T-cell (primary cell): ENCODE measurements at regions not wholly inside any gene's neighbourhood (a gene's known extent, or its start where the extent isn't known, plus 50 kb on each side); places are given as distances from the start of the nearest gene placed in this dataset.

ENCODE experiments used
- ATAC-seq, 4 experiments: fragments of 200-7000 bp in 3 of 4; fragments of 150-1000 bp in 1 of 4; cut with Tn5 transposase; replicated peaks in 1 of 4; 1 replicate in 3 of 4; 2 replicates in 1 of 4; pipeline ENCODE4 v1.10.0; 2021; ENCODE audit warnings: moderate library complexity in 3 of 4, mild to moderate bottlenecking in 2 of 4, moderate number of reproducible peaks in 1 of 4
- CTCF ChIA-PET, 2 donors: fragments of 300-600 bp; sonication (Branson Sonifier 250); formaldehyde crosslinking; loops; one replicate each; lab custom pipeline; 2022; ENCODE audit warnings: antibody characterized with exemption in 2 of 2; lab: Charles Lee
- POLR2A ChIA-PET, 2 donors: fragments of 300-600 bp; sonication (Branson Sonifier 250); formaldehyde crosslinking; loops; one replicate each; lab custom pipeline; 2022; ENCODE audit warnings: antibody characterized with exemption in 2 of 2; lab: Charles Lee
- DNase-seq, 35 experiments: peaks; one replicate each; pipeline versions ENCODE4 v3.0.0 to v3.0.0-alpha.2; 2013 to 2023
- H3K27ac ChIP-seq: one replicate; pipeline ENCODE4 v1.5.1; 2013; ENCODE audit warnings: low read length
- H3K27me3 ChIP-seq, 2 experiments: replicated peaks in 1 of 2; 1 replicate in 1 of 2; 2 replicates in 1 of 2; pipeline versions ENCODE4 v1.6.1 to v1.7.0; 2013; ENCODE audit warnings: low read length in 1 of 2, mixed read lengths in 1 of 2; ENCODE audit not compliant: control insufficient read depth in 2 of 2, insufficient read depth in 2 of 2; ENCODE audit errors: extremely low read depth in 1 of 2
- H3K36me3 ChIP-seq, 2 donors: 1 replicate in 1 of 2; 2 replicates in 1 of 2; pipeline versions ENCODE4 v1.6.1 to v1.7.0; 2013; ENCODE audit warnings: low read length in 1 of 2; ENCODE audit not compliant: control insufficient read depth in 2 of 2, insufficient read depth in 1 of 2; ENCODE audit errors: extremely low read depth in 1 of 2
- H3K4me1 ChIP-seq, 2 experiments: 1 replicate in 1 of 2; 2 replicates in 1 of 2; pipeline versions ENCODE4 v1.6.1 to v1.7.0; 2013; ENCODE audit warnings: low read length in 2 of 2, mixed read lengths in 1 of 2; ENCODE audit not compliant: insufficient read depth in 2 of 2, control insufficient read depth in 1 of 2; ENCODE audit errors: extremely low read depth in 1 of 2
- H3K4me3 ChIP-seq, 2 donors: 1 replicate in 1 of 2; 2 replicates in 1 of 2; pipeline versions ENCODE4 v1.5.1 to v1.7.0; 2013; ENCODE audit warnings: mild to moderate bottlenecking in 2 of 2, low read length in 1 of 2, moderate library complexity in 1 of 2; ENCODE audit not compliant: control insufficient read depth in 1 of 2; ENCODE audit errors: extremely low read depth in 1 of 2
- H3K9me3 ChIP-seq: 2 replicates; pipeline ENCODE4 v1.7.0; 2013
- H3K27ac Mint-ChIP-seq, 2 donors: one replicate each; pipeline ENCODE4 v1.8.0; 2020 to 2021; ENCODE audit warnings: mild to moderate bottlenecking in 2 of 2, mixed read lengths in 2 of 2
- H3K27me3 Mint-ChIP-seq, 2 donors: one replicate each; pipeline ENCODE4 v1.8.0; 2021 to 2022; ENCODE audit warnings: mixed read lengths in 2 of 2
- H3K36me3 Mint-ChIP-seq: one replicate; pipeline ENCODE4 v1.8.0; 2021; ENCODE audit warnings: mixed read lengths
- H3K4me1 Mint-ChIP-seq, 3 donors: one replicate each; pipeline ENCODE4 v1.8.0; 2020 to 2022; ENCODE audit warnings: mixed read lengths in 3 of 3, mild to moderate bottlenecking in 1 of 3
- H3K4me3 Mint-ChIP-seq, 3 donors: one replicate each; pipeline ENCODE4 v1.8.0; 2020 to 2022; ENCODE audit warnings: mild to moderate bottlenecking in 3 of 3, mixed read lengths in 3 of 3, moderate library complexity in 3 of 3
- H3K9me3 Mint-ChIP-seq, 3 donors: one replicate each; pipeline ENCODE4 v1.8.0; 2020 to 2022; ENCODE audit warnings: mixed read lengths in 3 of 3
- WGBS: methylation state at CpG from one replicate; pipeline ENCODE4 v1.1.5; 2013; ENCODE audit warnings: missing lambda C conversion rate; ENCODE audit not compliant: insufficient coverage; 5-methylcytosine and 5-hydroxymethylcytosine counted together

- ATAC-seq (no peak), DNase-seq (no peak)
- Mint-ChIP-seq H3K27me3 (no peaks in the 10 kb centered on the region), H3K36me3 (no peaks in the 10 kb centered on the region), H3K4me3 (no peak overlapping the region), H3K9me3 (peaks cover 0 to 7% (median 0%) of the 10 kb centered on the region in 3 donors), H3K27ac (no peak overlapping the region), H3K4me1 (no peaks in the 10 kb centered on the region)
- no peaks in the 10 kb centered on the region for H3K27me3 ChIP-seq
- WGBS, result no CpG with 5 or more reads among the region's 1 CpG
- H3K4me3 ChIP-seq, result no peak overlapping the region
- ChIA-PET POLR2A (no interaction called here), CTCF (no interaction called here)
- H3K27ac ChIP-seq, result no peak overlapping the region
- H3K36me3 ChIP-seq, result no peaks in the 10 kb centered on the region
- H3K4me1 ChIP-seq, result no peaks in the 10 kb centered on the region
- H3K9me3 ChIP-seq, result no peaks in the 10 kb centered on the region
Measured at GRCh38 chr6:22409486-22409885, 112.7 kb upstream of the PRL start.

GRCh38 chr6:22411376-22412105, 114.7 kb upstream of the PRL start:
- Histone ChIP-seq H3K36me3 (no peaks in the 10 kb centered on the region), H3K9me3 (no peaks in the 10 kb centered on the region), H3K27me3 (no peaks in the 10 kb centered on the region), H3K4me1 (no peaks in the 10 kb centered on the region), H3K4me3 (no peak overlapping the region), H3K27ac (no peak overlapping the region)
- Mint-ChIP-seq H3K4me1 (no peaks in the 10 kb centered on the region), H3K27me3 (no peaks in the 10 kb centered on the region), H3K27ac (no peak overlapping the region), H3K9me3 (peaks cover 0 to 10% (median 0%) of the 10 kb centered on the region in 3 donors), H3K4me3 (no peak overlapping the region), H3K36me3 (no peaks in the 10 kb centered on the region)
- ChIA-PET POLR2A (no interaction called here), CTCF (no interaction called here)
- no peak for DNase-seq
- no CpG with 5 or more reads among the region's 3 CpGs for WGBS
- ATAC-seq, result no peak

- no peak overlapping the region for H3K27ac Mint-ChIP-seq
- ChIA-PET CTCF (no interaction called here), POLR2A (no interaction called here)
- no peak overlapping the region for H3K27ac ChIP-seq
- H3K4me3 ChIP-seq, result no peak overlapping the region
- ATAC-seq, result no peak
- 20% methylated on average over 1 of the region's 2 CpGs for WGBS
- H3K36me3 Mint-ChIP-seq, result no peaks in the 10 kb centered on the region
- no peaks in the 10 kb centered on the region for H3K4me1 ChIP-seq
- no peaks in the 10 kb centered on the region for H3K27me3 ChIP-seq
- H3K4me3 Mint-ChIP-seq, result no peak overlapping the region
- no peaks in the 10 kb centered on the region for H3K27me3 Mint-ChIP-seq
- DNase-seq, result no peak
- H3K9me3 ChIP-seq, result no peaks in the 10 kb centered on the region
- H3K9me3 Mint-ChIP-seq, result peaks cover 0 to 10% (median 0%) of the 10 kb centered on the region in 3 donors
- no peaks in the 10 kb centered on the region for H3K4me1 Mint-ChIP-seq
- H3K36me3 ChIP-seq, result no peaks in the 10 kb centered on the region
Measured at GRCh38 chr6:22412994-22413393, 116.2 kb upstream of the PRL start.

- CTCF ChIA-PET, result no interaction called here
- POLR2A ChIA-PET, result no interaction called here
- Histone ChIP-seq H3K9me3 (no peaks in the 10 kb centered on the region), H3K27ac (no peak overlapping the region), H3K27me3 (no peaks in the 10 kb centered on the region), H3K4me3 (no peak overlapping the region), H3K36me3 (no peaks in the 10 kb centered on the region), H3K4me1 (no peaks in the 10 kb centered on the region)
- H3K4me1 Mint-ChIP-seq, result no peaks in the 10 kb centered on the region
- DNase-seq (no peak), ATAC-seq (no peak)
- WGBS, result 72% methylated on average over 3 of the region's 6 CpGs
- H3K36me3 Mint-ChIP-seq, result no peaks in the 10 kb centered on the region
- H3K27me3 Mint-ChIP-seq, result no peaks in the 10 kb centered on the region
- peaks cover 0 to 6% (median 2%) of the 10 kb centered on the region in 3 donors for H3K9me3 Mint-ChIP-seq
- H3K27ac Mint-ChIP-seq, result no peak overlapping the region
- H3K4me3 Mint-ChIP-seq, result no peak overlapping the region
Measured at GRCh38 chr6:22413681-22414311, 117.0 kb upstream of the PRL start.

GRCh38 chr6:22418714-22419113, 121.9 kb upstream of the PRL start:
- no peaks in the 10 kb centered on the region for H3K27me3 Mint-ChIP-seq
- H3K27me3 ChIP-seq, result no peaks in the 10 kb centered on the region
- H3K9me3 ChIP-seq, result peaks cover 2% of the 10 kb centered on the region
- H3K4me1 Mint-ChIP-seq, result no peaks in the 10 kb centered on the region
- CTCF ChIA-PET, result no interaction called here
- H3K9me3 Mint-ChIP-seq, result peaks cover 9 to 31% (median 23%) of the 10 kb centered on the region in 3 donors
- DNase-seq (no peak), ATAC-seq (no peak)
- H3K36me3 ChIP-seq, result no peaks in the 10 kb centered on the region
- no peak overlapping the region for H3K4me3 Mint-ChIP-seq
- POLR2A ChIA-PET, result no interaction called here
- H3K4me1 ChIP-seq, result no peaks in the 10 kb centered on the region
- no peak overlapping the region for H3K4me3 ChIP-seq
- no peak overlapping the region for H3K27ac ChIP-seq
- no peak overlapping the region for H3K27ac Mint-ChIP-seq
- no peaks in the 10 kb centered on the region for H3K36me3 Mint-ChIP-seq
- no CpG with 5 or more reads among the region's 1 CpG for WGBS

- Mint-ChIP-seq H3K36me3 (no peaks in the 10 kb centered on the region), H3K9me3 (peaks cover 9 to 33% (median 23%) of the 10 kb centered on the region in 3 donors), H3K27me3 (no peaks in the 10 kb centered on the region), H3K4me3 (no peak overlapping the region), H3K27ac (no peak overlapping the region), H3K4me1 (no peaks in the 10 kb centered on the region)
- POLR2A ChIA-PET, result no interaction called here
- Histone ChIP-seq H3K27ac (no peak overlapping the region), H3K27me3 (no peaks in the 10 kb centered on the region), H3K36me3 (no peaks in the 10 kb centered on the region), H3K9me3 (peaks cover 2% of the 10 kb centered on the region), H3K4me3 (no peak overlapping the region), H3K4me1 (no peaks in the 10 kb centered on the region)
- no CpG with 5 or more reads among the region's 2 CpGs for WGBS
- ATAC-seq (no peak), DNase-seq (no peak)
- CTCF ChIA-PET, result no interaction called here
Measured at GRCh38 chr6:22421198-22421597, 124.4 kb upstream of the PRL start.
